ENCODE measurements at regions not wholly inside any gene's neighbourhood (a gene's known extent, or its start where the extent isn't known, plus 50 kb on each side); places are given as distances from the start of the nearest gene placed in this dataset.

DNA sequence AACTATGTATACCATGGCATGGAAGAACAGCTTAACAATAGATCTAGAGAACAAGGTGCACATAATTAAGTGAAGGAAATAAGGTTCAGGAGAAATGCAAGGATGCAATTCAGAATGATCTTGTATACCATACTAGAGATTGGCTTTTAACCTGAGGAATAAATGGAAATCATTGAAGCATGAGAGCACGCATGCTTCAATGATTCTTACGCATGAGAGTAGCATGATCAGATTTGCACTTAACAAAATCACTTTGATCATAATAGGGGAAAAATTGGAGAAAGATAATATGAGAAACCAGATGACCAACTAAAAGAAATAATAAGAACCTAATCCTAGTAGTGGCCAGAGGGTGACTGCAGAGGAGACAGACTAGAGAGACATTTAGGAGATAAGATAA, 133.3 kb upstream of the FSCB start:
- Mint-ChIP-seq H3K9me3 (ENCODE audit: unreplicated experiment) (no peaks in the 10 kb centered on the region), H3K36me3 (ENCODE audit: insufficient read depth, unreplicated experiment) (no peaks in the 10 kb centered on the region), H3K4me1 (ENCODE audit: low read depth, unreplicated experiment) (no peaks in the 10 kb centered on the region), H3K4me3 (ENCODE audit: unreplicated experiment) (no peak overlapping the region), H3K27ac (ENCODE audit: unreplicated experiment) (no peak overlapping the region), H3K27me3 (ENCODE audit: insufficient read depth, unreplicated experiment) (no peaks in the 10 kb centered on the region)
- DNase-seq, result no peak
- TF ChIP-seq, protein P1, sequence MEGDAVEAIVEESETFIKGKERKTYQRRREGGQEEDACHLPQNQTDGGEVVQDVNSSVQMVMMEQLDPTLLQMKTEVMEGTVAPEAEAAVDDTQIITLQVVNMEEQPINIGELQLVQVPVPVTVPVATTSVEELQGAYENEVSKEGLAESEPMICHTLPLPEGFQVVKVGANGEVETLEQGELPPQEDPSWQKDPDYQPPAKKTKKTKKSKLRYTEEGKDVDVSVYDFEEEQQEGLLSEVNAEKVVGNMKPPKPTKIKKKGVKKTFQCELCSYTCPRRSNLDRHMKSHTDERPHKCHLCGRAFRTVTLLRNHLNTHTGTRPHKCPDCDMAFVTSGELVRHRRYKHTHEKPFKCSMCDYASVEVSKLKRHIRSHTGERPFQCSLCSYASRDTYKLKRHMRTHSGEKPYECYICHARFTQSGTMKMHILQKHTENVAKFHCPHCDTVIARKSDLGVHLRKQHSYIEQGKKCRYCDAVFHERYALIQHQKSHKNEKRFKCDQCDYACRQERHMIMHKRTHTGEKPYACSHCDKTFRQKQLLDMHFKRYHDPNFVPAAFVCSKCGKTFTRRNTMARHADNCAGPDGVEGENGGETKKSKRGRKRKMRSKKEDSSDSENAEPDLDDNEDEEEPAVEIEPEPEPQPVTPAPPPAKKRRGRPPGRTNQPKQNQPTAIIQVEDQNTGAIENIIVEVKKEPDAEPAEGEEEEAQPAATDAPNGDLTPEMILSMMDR (IDR thresholded peaks at IDR 0.05; ENCODE audit: insufficient read depth in 1 of 2, low read depth in 1 of 2, low read length in 1 of 2, severe bottlenecking in 1 of 2, unreplicated experiment in 1 of 2), result no peak
- intact Hi-C loops (cut with micrococcal nuclease; ENCODE audit: unreplicated experiment), result no loop called here
- ChIA-PET POLR2A (no interaction called here), CTCF (no interaction called here)
- H3K4me1 ChIP-seq, result no peaks in the 10 kb centered on the region
- no TSS peak for BruUV-seq (replicated peaks)
- no peaks in the 10 kb centered on the region for H3K9me3 ChIP-seq
- no peaks in the 10 kb centered on the region for H3K36me3 ChIP-seq (ENCODE audit: control insufficient read depth, insufficient read depth, low read length)
- no peak overlapping the region for H3K4me3 ChIP-seq (ENCODE audit: low read depth, low read length)
- H3K27me3 ChIP-seq (replicated peaks; ENCODE audit: control insufficient read depth, insufficient read depth, low read length), result no peaks in the 10 kb centered on the region

DNA sequence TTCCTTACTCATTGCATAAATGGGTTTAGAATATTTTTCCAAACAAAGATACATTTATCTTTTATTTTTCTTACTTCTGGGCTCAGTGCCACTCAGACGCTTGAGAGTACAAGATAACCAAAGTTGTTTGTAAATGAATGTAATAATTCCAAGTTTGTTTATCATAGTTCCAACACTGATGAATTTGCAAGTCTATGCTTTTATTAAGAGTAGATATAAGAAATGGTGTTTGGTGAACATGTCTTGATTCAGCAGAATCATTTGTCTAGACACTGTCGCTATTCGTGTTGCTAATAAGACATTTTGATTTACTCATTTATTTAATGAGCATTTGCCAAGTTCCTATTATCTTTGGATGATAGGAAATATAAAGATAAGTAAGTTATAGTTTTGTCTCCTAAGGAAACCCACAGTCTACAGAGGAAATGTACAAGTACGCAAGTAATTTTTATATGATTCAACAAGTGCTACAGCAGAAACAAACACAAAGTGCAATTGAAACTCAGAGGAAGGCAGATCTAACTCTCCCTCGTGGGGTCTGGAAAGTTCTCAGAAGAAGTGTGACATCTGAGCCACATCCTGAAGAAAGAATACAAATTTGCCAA, 132.8 kb upstream of the FSCB start:
- BruUV-seq (replicated peaks), result no TSS peak
- Mint-ChIP-seq H3K27ac (ENCODE audit: unreplicated experiment) (no peak overlapping the region), H3K36me3 (ENCODE audit: insufficient read depth, unreplicated experiment) (no peaks in the 10 kb centered on the region), H3K9me3 (ENCODE audit: unreplicated experiment) (no peaks in the 10 kb centered on the region), H3K4me3 (ENCODE audit: unreplicated experiment) (no peak overlapping the region), H3K27me3 (ENCODE audit: insufficient read depth, unreplicated experiment) (no peaks in the 10 kb centered on the region), H3K4me1 (ENCODE audit: low read depth, unreplicated experiment) (no peaks in the 10 kb centered on the region)
- Histone ChIP-seq H3K9me3 (no peaks in the 10 kb centered on the region), H3K4me3 (ENCODE audit: low read depth, low read length) (no peak overlapping the region), H3K27me3 (replicated peaks; ENCODE audit: control insufficient read depth, insufficient read depth, low read length) (no peaks in the 10 kb centered on the region), H3K4me1 (no peaks in the 10 kb centered on the region), H3K36me3 (ENCODE audit: control insufficient read depth, insufficient read depth, low read length) (no peaks in the 10 kb centered on the region)
- ChIA-PET POLR2A (no interaction called here), CTCF (no interaction called here)
- TF ChIP-seq, protein P1 (IDR thresholded peaks at IDR 0.05; ENCODE audit: insufficient read depth in 1 of 2, low read depth in 1 of 2, low read length in 1 of 2, severe bottlenecking in 1 of 2, unreplicated experiment in 1 of 2), result no peak
- no peak for DNase-seq
- intact Hi-C loops (cut with micrococcal nuclease; ENCODE audit: unreplicated experiment), result no loop called here

DNA sequence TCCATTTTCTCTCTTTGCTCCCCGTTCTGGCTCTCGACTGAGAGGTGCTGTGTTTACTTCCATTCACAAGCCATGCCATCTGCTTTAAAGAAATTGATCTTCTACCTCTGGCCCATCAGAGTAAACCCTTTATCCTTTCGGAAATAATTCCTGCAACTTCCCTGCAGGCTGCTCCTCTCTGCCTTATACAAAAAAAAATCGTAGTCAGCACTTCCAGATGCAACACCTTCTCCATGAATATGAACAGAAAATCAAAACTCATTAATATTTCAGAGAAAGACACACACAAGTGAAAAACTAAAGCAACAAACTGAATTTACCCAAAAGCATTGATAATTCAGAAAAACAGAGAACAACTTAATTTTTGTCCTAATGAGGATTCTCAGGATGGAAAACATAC, 127.6 kb upstream of the FSCB start:
- intact Hi-C loops (cut with micrococcal nuclease; ENCODE audit: unreplicated experiment), result no loop called here
- no peak for DNase-seq
- H3K27me3 ChIP-seq (replicated peaks; ENCODE audit: control insufficient read depth, insufficient read depth, low read length), result no peaks in the 10 kb centered on the region
- ChIA-PET POLR2A (no interaction called here), CTCF (no interaction called here)
- H3K27ac Mint-ChIP-seq (ENCODE audit: unreplicated experiment), result no peak overlapping the region
- no peaks in the 10 kb centered on the region for H3K4me1 ChIP-seq
- no peaks in the 10 kb centered on the region for H3K27me3 Mint-ChIP-seq (ENCODE audit: insufficient read depth, unreplicated experiment)
- no peaks in the 10 kb centered on the region for H3K9me3 Mint-ChIP-seq (ENCODE audit: unreplicated experiment)
- BruUV-seq (replicated peaks), result no TSS peak
- no peaks in the 10 kb centered on the region for H3K4me1 Mint-ChIP-seq (ENCODE audit: low read depth, unreplicated experiment)
- H3K36me3 ChIP-seq (ENCODE audit: control insufficient read depth, insufficient read depth, low read length), result no peaks in the 10 kb centered on the region
- no peaks in the 10 kb centered on the region for H3K36me3 Mint-ChIP-seq (ENCODE audit: insufficient read depth, unreplicated experiment)
- TF ChIP-seq, protein P1 (IDR thresholded peaks at IDR 0.05; ENCODE audit: insufficient read depth in 1 of 2, low read depth in 1 of 2, low read length in 1 of 2, severe bottlenecking in 1 of 2, unreplicated experiment in 1 of 2), result no peak
- no peaks in the 10 kb centered on the region for H3K9me3 ChIP-seq
- H3K4me3 ChIP-seq (ENCODE audit: low read depth, low read length), result no peak overlapping the region
- H3K4me3 Mint-ChIP-seq (ENCODE audit: unreplicated experiment), result no peak overlapping the region
